Liver (tissue), 7 donors: ENCODE measurements at regions not wholly inside any gene's neighbourhood (a gene's known extent, or its start where the extent isn't known, plus 50 kb on each side); places are given as distances from the start of the nearest gene placed in this dataset.

Experiments used
- DNase-seq: peaks from one replicate; pipeline ENCODE4 v3.0.0-alpha.2; 2017; ENCODE audit warnings: low spot score
- H3K27ac ChIP-seq, 2 donors: one replicate each; pipeline ENCODE4 v1.7.0; 2013; ENCODE audit warnings: inconsistent platforms in 2 of 2, low read length in 2 of 2, control low read depth in 1 of 2, low read depth in 1 of 2, mild to moderate bottlenecking in 1 of 2
- H3K27me3 ChIP-seq, 4 donors: one replicate each; pipeline versions ENCODE4 v1.6.1 to v1.7.0; 2013; ENCODE audit warnings: low read length in 3 of 4, inconsistent platforms in 1 of 4, mild to moderate bottlenecking in 1 of 4, moderate library complexity in 1 of 4; ENCODE audit not compliant: control insufficient read depth in 4 of 4, insufficient read depth in 4 of 4
- H3K36me3 ChIP-seq, 4 donors: one replicate each; pipeline versions ENCODE4 v1.6.1 to v1.7.0; 2013; ENCODE audit warnings: low read length in 3 of 4, mild to moderate bottlenecking in 3 of 4, low read depth in 1 of 4, moderate library complexity in 1 of 4; ENCODE audit not compliant: control insufficient read depth in 4 of 4, insufficient read depth in 3 of 4
- H3K4me1 ChIP-seq, 4 donors: one replicate each; pipeline versions ENCODE4 v1.6.1 to v1.7.0; 2013; ENCODE audit warnings: low read length in 3 of 4, mild to moderate bottlenecking in 3 of 4, moderate library complexity in 1 of 4; ENCODE audit not compliant: control insufficient read depth in 4 of 4, insufficient read depth in 4 of 4
- H3K4me3 ChIP-seq, 3 donors: one replicate each; pipeline versions ENCODE4 v1.6.1 to v1.7.0; 2013; ENCODE audit warnings: low read length in 3 of 3, control low read depth in 1 of 3, low read depth in 1 of 3, mild to moderate bottlenecking in 1 of 3
- H3K9ac ChIP-seq, 2 donors: one replicate each; pipeline ENCODE4 v1.7.0; 2013; ENCODE audit warnings: low read length in 2 of 2, mild to moderate bottlenecking in 2 of 2, moderate library complexity in 2 of 2, control low read depth in 1 of 2, low read depth in 1 of 2
- H3K9me3 ChIP-seq, 4 donors: one replicate each; pipeline versions ENCODE4 v1.6.1 to v1.7.0; 2013; ENCODE audit warnings: low read length in 3 of 4; ENCODE audit not compliant: control insufficient read depth in 4 of 4
- EGR1 ChIP-seq, 2 donors: IDR thresholded peaks; 2 replicates each; pipeline ENCODE4 v1.6.1; 2016 to 2018; ENCODE audit warnings: antibody characterized with exemption in 2 of 2, low read depth in 2 of 2
- FOXA1 ChIP-seq: IDR thresholded peaks from 2 replicates; pipeline ENCODE4 v1.6.1; 2016; ENCODE audit warnings: antibody characterized with exemption
- GABPA ChIP-seq, 2 donors: IDR thresholded peaks in 1 of 2; conservative IDR thresholded peaks in 1 of 2; 2 replicates each; pipeline ENCODE4 v1.6.1; 2016; ENCODE audit warnings: antibody characterized with exemption in 2 of 2, mild to moderate bottlenecking in 1 of 2, moderate library complexity in 1 of 2
- HNF4A ChIP-seq, 2 donors: conservative IDR thresholded peaks; 2 replicates each; pipeline ENCODE4 v1.6.1; 2016; ENCODE audit warnings: antibody characterized with exemption in 2 of 2, mild to moderate bottlenecking in 2 of 2
- HNF4G ChIP-seq: IDR thresholded peaks from 2 replicates; pipeline ENCODE4 v1.6.1; 2016; ENCODE audit warnings: antibody characterized with exemption
- MAX ChIP-seq: IDR thresholded peaks from 2 replicates; pipeline ENCODE4 v1.6.1; 2016; ENCODE audit warnings: antibody characterized with exemption
- NR2F2 ChIP-seq: IDR thresholded peaks from 2 replicates; pipeline ENCODE4 v1.6.1; 2016; ENCODE audit warnings: antibody characterized with exemption
- RAD21 ChIP-seq, 2 donors: IDR thresholded peaks; 2 replicates each; pipeline ENCODE4 v1.6.1; 2016; ENCODE audit warnings: antibody characterized with exemption in 2 of 2, mild to moderate bottlenecking in 2 of 2
- RXRA ChIP-seq, 2 donors: IDR thresholded peaks; 2 replicates each; pipeline ENCODE4 v1.6.1; 2017 to 2018; ENCODE audit warnings: antibody characterized with exemption in 2 of 2, mild to moderate bottlenecking in 1 of 2
- WGBS: extraction: QIAGEN DNeasy Blood & Tissue Kit; methylation state at CpG from one replicate; pipeline ENCODE4 v1.1.7; 2013; 5-methylcytosine and 5-hydroxymethylcytosine counted together
- TF ChIP-seq, protein P1 (sequence below): IDR thresholded peaks from 2 replicates; pipeline ENCODE4 v1.6.1; 2016; ENCODE audit warnings: antibody characterized with exemption
- donor health status: healthy.
- donor health status: healthy.
- donor health status: healthy.
- donor health status: healthy.

- 81% methylated on average over 8 of the region's 8 CpGs for WGBS
- DNase-seq: no peak
These were observed 1051.4 kb upstream of the RBFOX1 start for GRCh38 chr16:6281274-6281673.

DNA sequence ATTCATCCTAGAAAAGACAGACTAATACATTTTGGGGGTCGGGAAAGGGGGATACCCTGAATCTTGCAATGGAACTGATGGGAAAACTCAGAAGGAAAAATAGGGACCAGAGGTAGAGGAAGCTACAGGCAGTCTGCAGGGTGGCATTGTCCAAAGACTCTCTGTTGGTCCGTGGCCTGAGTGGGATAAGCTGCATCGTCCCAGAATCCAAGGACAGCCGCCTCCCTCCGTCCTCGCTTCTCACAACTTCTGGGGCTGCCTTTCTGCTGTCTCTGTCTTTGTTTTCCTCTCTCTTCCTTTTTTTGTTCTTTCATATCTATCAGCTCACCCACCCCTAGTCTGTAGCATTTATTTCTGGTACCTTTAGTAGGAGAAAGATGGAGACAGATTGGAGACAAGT is 1052.6 kb upstream of the RBFOX1 start:
- 68% methylated on average over 6 of the region's 6 CpGs for WGBS

More at GRCh38 chr16:6281274-6281673, 1051.4 kb upstream of the RBFOX1 start:
- no peaks in the 10 kb centered on the region for H3K27me3 ChIP-seq
- H3K9me3 ChIP-seq: peaks cover 0 to 2% (median 0%) of the 10 kb centered on the region in 4 donors
- no peak overlapping the region for H3K27ac ChIP-seq
- H3K9ac ChIP-seq: no peak overlapping the region
- no peaks in the 10 kb centered on the region for H3K4me1 ChIP-seq
- H3K36me3 ChIP-seq: no peaks in the 10 kb centered on the region
- TF ChIP-seq HNF4A (conservative IDR thresholded peaks at IDR 0.05) (no peak), NR2F2 (no peak)
- H3K4me3 ChIP-seq: no peak overlapping the region

DNA sequence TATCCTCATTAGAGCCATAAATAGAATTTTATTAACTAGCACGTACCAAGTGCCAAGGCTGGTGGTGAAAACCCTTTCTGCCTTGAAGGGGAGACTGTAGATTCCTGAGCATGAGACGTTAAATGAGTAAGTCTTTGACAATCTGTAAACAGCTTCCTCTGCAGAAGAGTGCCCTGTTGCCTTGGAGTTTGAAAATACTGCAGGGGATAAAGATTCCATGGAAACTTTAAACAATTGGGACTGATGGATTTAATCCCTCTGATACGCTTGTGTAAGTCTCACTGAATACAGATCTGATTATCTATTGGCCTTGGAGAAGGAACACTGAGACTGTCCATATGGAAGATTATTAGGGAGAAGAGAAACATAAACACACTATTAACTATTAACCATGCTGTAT is 1053.4 kb upstream of the RBFOX1 start:
- no peaks in the 10 kb centered on the region for H3K4me1 ChIP-seq
- 42% methylated on average over 3 of the region's 3 CpGs for WGBS
- H3K4me3 ChIP-seq: no peak overlapping the region
- H3K27me3 ChIP-seq: no peaks in the 10 kb centered on the region
- no peak overlapping the region for H3K9ac ChIP-seq
- H3K9me3 ChIP-seq: no peaks in the 10 kb centered on the region
- DNase-seq: no peak
- no peak overlapping the region for H3K27ac ChIP-seq
- TF ChIP-seq, protein P1, sequence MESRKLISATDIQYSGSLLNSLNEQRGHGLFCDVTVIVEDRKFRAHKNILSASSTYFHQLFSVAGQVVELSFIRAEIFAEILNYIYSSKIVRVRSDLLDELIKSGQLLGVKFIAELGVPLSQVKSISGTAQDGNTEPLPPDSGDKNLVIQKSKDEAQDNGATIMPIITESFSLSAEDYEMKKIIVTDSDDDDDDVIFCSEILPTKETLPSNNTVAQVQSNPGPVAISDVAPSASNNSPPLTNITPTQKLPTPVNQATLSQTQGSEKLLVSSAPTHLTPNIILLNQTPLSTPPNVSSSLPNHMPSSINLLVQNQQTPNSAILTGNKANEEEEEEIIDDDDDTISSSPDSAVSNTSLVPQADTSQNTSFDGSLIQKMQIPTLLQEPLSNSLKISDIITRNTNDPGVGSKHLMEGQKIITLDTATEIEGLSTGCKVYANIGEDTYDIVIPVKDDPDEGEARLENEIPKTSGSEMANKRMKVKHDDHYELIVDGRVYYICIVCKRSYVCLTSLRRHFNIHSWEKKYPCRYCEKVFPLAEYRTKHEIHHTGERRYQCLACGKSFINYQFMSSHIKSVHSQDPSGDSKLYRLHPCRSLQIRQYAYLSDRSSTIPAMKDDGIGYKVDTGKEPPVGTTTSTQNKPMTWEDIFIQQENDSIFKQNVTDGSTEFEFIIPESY: no peak
- TF ChIP-seq HNF4A (conservative IDR thresholded peaks at IDR 0.05): no peak
- no peak for TF ChIP-seq GABPA (IDR thresholded peaks at IDR 0.05 in 1 of 2, conservative IDR thresholded peaks at IDR 0.05 in 1 of 2)
- no peak for TF ChIP-seq RXRA (IDR thresholded peaks at IDR 0.05)
- no peak for TF ChIP-seq RAD21 (IDR thresholded peaks at IDR 0.05)
- TF ChIP-seq EGR1 (IDR thresholded peaks at IDR 0.05; ENCODE audit: low read depth in 2 of 2): no peak
- TF ChIP-seq MAX: no peak
- no peak for TF ChIP-seq HNF4G
- TF ChIP-seq FOXA1: no peak
- H3K36me3 ChIP-seq: no peaks in the 10 kb centered on the region

More for the DNA sequence above, 1052.6 kb upstream of the RBFOX1 start:
- H3K9ac ChIP-seq: no peak overlapping the region
- TF ChIP-seq, protein P1: no peak
- TF ChIP-seq HNF4G: no peak
- no peaks in the 10 kb centered on the region for H3K4me1 ChIP-seq
- no peaks in the 10 kb centered on the region for H3K27me3 ChIP-seq
- H3K36me3 ChIP-seq: no peaks in the 10 kb centered on the region
- H3K4me3 ChIP-seq: no peak overlapping the region
- no peak overlapping the region for H3K27ac ChIP-seq
- no peaks in the 10 kb centered on the region for H3K9me3 ChIP-seq
- no peak for DNase-seq
